Chondrocyte (in vitro differentiated cells): ENCODE measurements at regions not wholly inside any gene's neighbourhood (a gene's known extent, or its start where the extent isn't known, plus 50 kb on each side); places are given as distances from the start of the nearest gene placed in this dataset.

ENCODE experiments used
- DNase-seq: peaks from one replicate; pipeline ENCODE4 v3.0.0; 2021; ENCODE audit warnings: mixed read lengths, low spot score
- H3K27ac Mint-ChIP-seq: one replicate; pipeline ENCODE4 v1.8.0; 2021; ENCODE audit warnings: mild to moderate bottlenecking, moderate library complexity, mixed read lengths; ENCODE audit not compliant: unreplicated experiment
- H3K27me3 Mint-ChIP-seq: 2 replicates; pipeline ENCODE4 v1.8.0; 2021; ENCODE audit warnings: low read depth, mixed read lengths
- H3K36me3 Mint-ChIP-seq: 2 replicates; pipeline ENCODE4 v1.8.0; 2021; ENCODE audit warnings: low read depth, mixed read lengths
- H3K4me1 Mint-ChIP-seq: 2 replicates; pipeline ENCODE4 v1.8.0; 2021; ENCODE audit warnings: low read depth, mild to moderate bottlenecking, mixed read lengths
- H3K4me3 Mint-ChIP-seq: one replicate; pipeline ENCODE4 v1.8.0; 2021; ENCODE audit warnings: mild to moderate bottlenecking, moderate library complexity, mixed read lengths; ENCODE audit not compliant: unreplicated experiment
- H3K9me3 Mint-ChIP-seq: 2 replicates; pipeline ENCODE4 v1.8.0; 2021; ENCODE audit warnings: low read depth, mixed read lengths
- CTCF ChIP-seq: fragments of 200-600 bp; sonication (generic); IDR thresholded peaks from 2 replicates; pipeline ENCODE4 v1.5.0; 2021; ENCODE audit warnings: antibody characterized with exemption, mild to moderate bottlenecking, moderate library complexity

- Mint-ChIP-seq H3K4me1 (peaks cover 16% of the 10 kb centered on the region), H3K9me3 (no peaks in the 10 kb centered on the region), H3K27ac (peak overlapping the region; percentile 46), H3K4me3 (no peak overlapping the region), H3K27me3 (peaks cover 2% of the 10 kb centered on the region), H3K36me3 (no peaks in the 10 kb centered on the region)
- no peak for TF ChIP-seq CTCF
- no peak for DNase-seq
Observed at GRCh38 chr12:77751939-77752338, 78.8 kb upstream of the NAV3 start.

GRCh38 chr12:77746096-77746495 is 84.6 kb upstream of the NAV3 start:
- no peak overlapping the region for H3K27ac Mint-ChIP-seq
- H3K27me3 Mint-ChIP-seq: peaks cover 3% of the 10 kb centered on the region
- no peaks in the 10 kb centered on the region for H3K36me3 Mint-ChIP-seq
- DNase-seq: no peak
- TF ChIP-seq CTCF: no peak
- no peaks in the 10 kb centered on the region for H3K4me1 Mint-ChIP-seq
- no peak overlapping the region for H3K4me3 Mint-ChIP-seq
- no peaks in the 10 kb centered on the region for H3K9me3 Mint-ChIP-seq

GRCh38 chr12:77745624-77746023 is 85.1 kb upstream of the NAV3 start:
- TF ChIP-seq CTCF: no peak
- Mint-ChIP-seq H3K36me3 (no peaks in the 10 kb centered on the region), H3K27ac (no peak overlapping the region), H3K9me3 (no peaks in the 10 kb centered on the region), H3K27me3 (peaks cover 4% of the 10 kb centered on the region), H3K4me1 (no peaks in the 10 kb centered on the region), H3K4me3 (no peak overlapping the region)
- DNase-seq: no peak

- no peak for DNase-seq
- H3K4me3 Mint-ChIP-seq: no peak overlapping the region
- H3K27me3 Mint-ChIP-seq: peaks cover 14% of the 10 kb centered on the region
- TF ChIP-seq CTCF: no peak
- peaks cover 7% of the 10 kb centered on the region for H3K9me3 Mint-ChIP-seq
- no peaks in the 10 kb centered on the region for H3K4me1 Mint-ChIP-seq
- H3K27ac Mint-ChIP-seq: no peak overlapping the region
- peaks cover 2% of the 10 kb centered on the region for H3K36me3 Mint-ChIP-seq
Observed at GRCh38 chr12:77742631-77743030, 88.1 kb upstream of the NAV3 start.

- Mint-ChIP-seq H3K4me1 (no peaks in the 10 kb centered on the region), H3K9me3 (peaks cover 8% of the 10 kb centered on the region), H3K27ac (no peak overlapping the region), H3K36me3 (peaks cover 2% of the 10 kb centered on the region), H3K4me3 (no peak overlapping the region), H3K27me3 (peaks cover 14% of the 10 kb centered on the region)
- no peak for DNase-seq
- TF ChIP-seq CTCF: no peak
Observed at GRCh38 chr12:77741974-77742517, 88.6 kb upstream of the NAV3 start.
